SH-SY5Y (cell line): ENCODE measurements at regions not wholly inside any gene's neighbourhood (a gene's known extent, or its start where the extent isn't known, plus 50 kb on each side); places are given as distances from the start of the nearest gene placed in this dataset.

Source experiments
- GATA2 ChIP-seq: IDR thresholded peaks from 2 replicates; pipeline ENCODE4 v1.6.1; 2011; ENCODE audit warnings: mild to moderate bottlenecking, low read depth, low read length
- GATA3 ChIP-seq: IDR thresholded peaks from 2 replicates; pipeline ENCODE4 v1.6.1; 2011; ENCODE audit warnings: low read depth, mild to moderate bottlenecking, low read length, moderate library complexity

GRCh38 chr2:6443061-6443823, 422.5 kb downstream of the CMPK2 start:
- no peak for TF ChIP-seq GATA2
- TF ChIP-seq GATA3: no peak
